ENCODE measurements at regions not wholly inside any gene's neighbourhood (a gene's known extent, or its start where the extent isn't known, plus 50 kb on each side); places are given as distances from the start of the nearest gene placed in this dataset.
"Not testable (repeated sequence)": the region's sequence is repeated elsewhere in the genome, so short reads cannot be mapped to it uniquely, and the experiment has no call there.

DNA sequence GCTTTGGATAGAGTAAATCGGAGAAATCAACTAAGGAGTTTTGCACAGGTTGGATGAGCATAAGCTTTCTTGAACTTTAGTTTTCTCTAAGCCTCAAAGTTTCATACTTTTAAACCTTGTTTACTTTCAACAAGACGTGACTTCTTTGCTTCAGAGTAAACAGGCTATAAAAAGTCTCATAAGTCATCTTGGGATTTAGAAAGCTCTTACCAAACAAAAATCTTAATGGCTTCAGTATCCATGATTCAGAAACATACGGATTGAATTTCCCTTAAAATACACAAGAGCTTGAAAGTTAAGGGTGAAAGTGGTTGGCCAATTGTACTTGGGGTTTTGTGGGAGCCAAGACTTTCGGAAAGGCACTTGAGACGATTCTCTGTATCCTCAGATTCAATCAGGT, 270.9 kb upstream of the ANKH start:
- ATAC-seq (no peak), DNase-seq (no peak)
- intact Hi-C loops (cut with DNase I, micrococcal nuclease), result no loop called here

GRCh38 chr5:15137414-15137813, 265.8 kb upstream of the ANKH start:
- intact Hi-C loops (cut with DNase I, micrococcal nuclease), result no loop called here
- no peak for ATAC-seq

DNA sequence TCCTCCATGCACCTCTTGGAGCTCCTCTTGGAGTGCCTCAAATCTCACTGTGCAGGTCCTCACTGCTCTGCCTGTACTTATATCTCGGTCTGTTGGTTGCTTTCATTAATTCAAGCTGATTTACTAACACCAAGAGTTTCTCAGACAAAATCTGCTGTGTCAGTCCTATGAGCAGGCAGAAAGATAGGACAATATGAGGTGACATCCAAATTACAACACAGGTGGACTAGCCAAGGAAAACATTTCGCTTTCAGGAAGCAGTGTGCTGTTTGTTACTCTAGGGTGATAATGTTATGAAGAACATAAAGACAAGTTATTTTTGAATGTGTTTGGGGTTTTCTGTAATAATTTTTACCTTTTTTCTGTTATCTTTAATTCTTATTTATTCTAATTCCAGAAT, 264.1 kb upstream of the ANKH start:
- no peak for DNase-seq
- intact Hi-C loops (cut with DNase I, micrococcal nuclease), result no loop called here
- ATAC-seq, result no peak

More at GRCh38 chr5:15137414-15137813, 265.8 kb upstream of the ANKH start:
- no peak for DNase-seq

DNA sequence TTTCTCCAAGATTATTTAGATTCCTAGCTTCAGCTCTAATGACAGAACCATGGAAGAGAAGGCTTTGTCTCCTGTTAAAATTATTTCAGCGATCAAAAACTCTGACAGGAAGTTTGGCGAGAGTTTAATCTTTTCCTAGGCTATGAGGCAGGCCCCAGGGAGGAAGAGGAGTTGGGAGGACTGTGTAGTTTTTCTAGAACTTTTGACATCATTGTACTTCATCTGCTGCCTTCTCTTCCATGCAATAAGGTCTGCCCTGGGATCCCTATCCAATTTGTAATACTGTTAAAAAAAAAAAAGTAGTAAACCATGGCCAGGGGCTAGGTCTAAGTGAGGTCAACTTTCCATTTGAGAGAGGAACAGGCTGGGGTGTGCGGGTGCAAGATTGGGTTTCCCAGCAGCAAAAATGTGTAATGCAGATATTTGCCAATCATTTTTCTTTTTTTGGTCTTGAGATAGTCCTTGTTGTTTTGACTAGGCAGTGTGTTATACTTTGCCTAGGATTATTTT, 261.9 kb upstream of the ANKH start:
- ATAC-seq, result no peak
- intact Hi-C loops (cut with DNase I, micrococcal nuclease), result no loop called here

GRCh38 chr5:15132816-15133405, 261.3 kb upstream of the ANKH start:
- DNase-seq, result no peak
- intact Hi-C loops (cut with DNase I, micrococcal nuclease), result no loop called here
- no peak for ATAC-seq

More for the DNA sequence above, 261.9 kb upstream of the ANKH start:
- DNase-seq, result no peak

DNA sequence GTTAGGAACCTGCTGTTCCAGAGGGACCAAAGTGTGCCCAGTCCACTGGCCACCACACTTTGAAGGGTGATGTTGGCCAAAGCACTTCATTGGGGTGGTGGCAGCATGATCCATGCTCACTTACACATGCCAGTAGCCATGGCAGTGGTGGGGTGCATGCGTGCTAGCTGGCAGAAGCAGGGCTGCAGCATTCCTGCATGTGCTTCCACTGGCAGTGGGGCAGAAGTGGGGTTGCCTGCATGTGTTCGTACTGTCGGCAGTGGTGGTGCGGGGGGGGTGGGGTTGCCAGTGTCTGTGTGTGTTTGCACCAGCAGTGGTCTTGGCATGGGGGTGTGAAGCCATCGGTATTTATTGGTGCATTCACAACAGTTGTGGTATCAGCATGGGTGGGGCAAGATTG, 260.3 kb upstream of the ANKH start:
- ATAC-seq (no peak), DNase-seq (no peak)
- intact Hi-C loops (cut with DNase I, micrococcal nuclease), result no loop called here

- DNase-seq (no peak), ATAC-seq (no peak)
- intact Hi-C loops (cut with DNase I, micrococcal nuclease), result no loop called here
Observed at GRCh38 chr5:15124871-15125568, 253.4 kb upstream of the ANKH start.

DNA sequence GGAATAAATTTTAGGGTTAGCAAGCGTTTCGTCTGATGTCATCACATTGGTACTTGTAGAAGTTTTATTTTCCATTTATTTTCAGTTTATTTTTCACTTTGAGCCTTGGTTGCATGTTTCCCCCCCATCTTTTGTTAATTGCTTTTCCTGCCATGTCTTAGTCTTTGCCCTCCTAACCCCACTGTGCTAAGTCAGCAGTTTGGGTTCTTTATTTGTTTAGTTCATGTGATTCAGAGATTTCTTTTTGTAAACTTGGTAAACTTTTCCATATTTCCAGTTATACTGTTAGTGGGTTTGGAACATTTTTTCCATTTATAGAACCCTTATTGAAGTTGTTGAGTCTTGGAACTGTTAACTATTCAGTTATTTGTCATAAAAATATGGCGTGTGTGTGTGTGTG, 252.9 kb upstream of the ANKH start:
- intact Hi-C loops (cut with DNase I, micrococcal nuclease), result no loop called here
- no peak for DNase-seq

GRCh38 chr5:15117688-15118087, 246.1 kb upstream of the ANKH start:
- intact Hi-C loops (cut with DNase I, micrococcal nuclease), result loop anchor here in 1 of 2 donors (10.0 kb wide), 1 partner anchor 707 kb away; no protein-coding TSS in a partner anchor
- no peak for ATAC-seq

More for the DNA sequence above, 252.9 kb upstream of the ANKH start:
- no peak for ATAC-seq

GRCh38 chr5:15116996-15117395, 245.4 kb upstream of the ANKH start:
- intact Hi-C loops (cut with DNase I, micrococcal nuclease), result loop anchor here in 1 of 2 donors (10.0 kb wide), 1 partner anchor 708 kb away; no protein-coding TSS in a partner anchor
- no peak for ATAC-seq
- no peak for DNase-seq

More at GRCh38 chr5:15117688-15118087, 246.1 kb upstream of the ANKH start:
- no peak for DNase-seq

DNA sequence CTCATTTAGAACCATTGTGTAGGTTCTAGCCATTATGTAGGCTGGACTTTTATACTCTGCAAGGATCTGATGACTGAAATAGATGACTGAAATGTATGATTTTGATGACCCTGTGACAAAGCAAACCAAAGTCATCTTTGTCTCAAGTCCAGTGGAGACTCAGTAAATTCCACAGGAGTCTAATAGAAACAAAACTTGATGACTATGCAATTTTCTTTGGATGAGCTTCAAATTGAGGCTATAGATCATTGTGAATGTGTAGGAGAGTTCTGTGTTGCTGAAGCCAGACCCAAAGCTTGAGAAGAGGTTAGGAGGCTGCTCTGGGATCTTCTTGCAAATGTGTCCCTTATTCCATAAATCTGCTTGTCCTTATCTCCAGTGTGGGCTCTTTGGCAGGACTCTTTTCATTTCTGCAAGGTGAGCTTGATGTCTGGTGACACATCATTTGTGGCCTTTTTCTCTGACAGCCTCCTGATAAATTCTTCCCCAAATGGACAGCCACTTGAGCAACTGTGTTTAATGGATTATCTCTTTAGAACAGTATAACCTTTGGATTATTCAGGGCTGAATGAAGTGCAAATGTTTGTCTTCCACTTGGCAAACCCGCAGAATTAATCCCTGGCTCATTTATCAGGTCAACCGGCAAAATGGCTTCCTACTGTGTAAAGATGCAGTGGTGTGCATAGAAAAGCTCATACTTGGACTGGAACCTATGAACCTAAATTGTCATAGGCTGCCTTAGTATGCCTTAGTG, 235.1 kb upstream of the ANKH start:
- intact Hi-C loops (cut with DNase I, micrococcal nuclease), result no loop called here
- ATAC-seq (no peak), DNase-seq (no peak)

DNA sequence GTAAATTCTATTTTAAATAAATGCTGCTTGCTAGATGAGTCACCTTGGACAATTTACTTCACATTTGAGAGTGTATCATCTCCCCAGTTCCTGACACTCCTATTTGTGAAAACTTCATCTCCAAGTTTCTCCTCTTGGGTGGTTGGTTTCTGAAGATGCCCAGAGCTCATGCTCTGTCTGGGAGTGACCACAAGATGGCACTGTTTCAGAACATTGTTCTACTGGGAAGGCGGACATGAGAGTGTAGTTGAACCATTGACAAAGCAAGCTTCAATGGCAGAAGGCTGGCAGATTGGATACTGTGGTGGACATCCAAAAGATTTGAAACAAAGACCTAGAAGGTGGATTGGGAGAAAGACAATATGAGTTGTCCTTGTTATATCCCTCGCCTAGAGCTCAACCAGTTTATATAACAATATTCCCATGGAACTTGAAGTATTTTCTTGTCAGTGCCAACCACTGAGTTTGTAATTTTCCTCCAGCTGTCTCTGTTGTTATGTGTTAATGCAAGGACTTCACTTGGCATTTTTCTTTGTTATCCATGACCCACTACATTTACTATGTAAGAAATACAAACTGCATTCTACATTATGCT, 234.3 kb upstream of the ANKH start:
- intact Hi-C loops (cut with DNase I, micrococcal nuclease), result no loop called here
- DNase-seq (peak in 1 of 2 donors; percentile 22), ATAC-seq (peak; percentile 69)

- DNase-seq, result no peak
- ATAC-seq, result no peak
- intact Hi-C loops (cut with DNase I, micrococcal nuclease), result no loop called here
Observed at GRCh38 chr5:15103864-15104263, 232.3 kb upstream of the ANKH start.

DNA sequence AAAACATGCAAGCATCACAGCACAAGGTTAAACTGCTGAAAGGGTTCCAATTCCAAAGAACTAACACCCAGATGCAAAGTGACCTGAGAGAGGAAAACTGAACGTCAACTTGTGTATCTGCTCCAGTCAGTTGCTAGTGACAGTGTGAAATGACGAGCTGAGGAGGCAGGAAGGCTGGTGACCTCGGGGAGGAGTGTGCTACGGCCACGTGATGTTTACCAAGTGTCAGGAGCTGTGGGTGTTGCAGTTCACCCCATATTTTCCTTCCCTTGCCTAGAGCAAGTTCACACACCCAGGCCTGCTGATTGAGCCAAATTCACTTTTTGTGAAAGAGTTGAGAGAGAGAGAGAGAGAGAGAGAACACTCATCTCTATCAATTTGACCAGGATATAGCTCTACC, 231.6 kb upstream of the ANKH start:
- intact Hi-C loops (cut with DNase I, micrococcal nuclease), result no loop called here
- DNase-seq (no peak), ATAC-seq (no peak)

DNA sequence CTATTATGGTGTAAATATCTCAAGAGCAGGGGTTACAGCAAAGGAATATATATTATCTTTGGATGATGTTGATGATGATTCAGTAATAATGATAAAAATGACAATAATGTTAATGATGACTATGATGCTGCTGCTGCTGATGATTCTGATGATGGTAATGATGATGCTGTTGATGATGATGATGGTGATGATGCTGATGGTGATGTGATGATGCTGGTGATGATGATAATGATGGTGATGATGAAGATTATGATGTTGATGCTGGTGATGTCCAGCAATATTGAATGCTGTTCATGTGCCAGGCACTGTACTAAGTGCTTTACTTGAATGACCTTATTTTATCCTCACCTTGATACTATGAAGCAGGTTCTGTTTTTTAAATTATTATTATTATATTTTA, 226.0 kb upstream of the ANKH start:
- ATAC-seq (no peak), DNase-seq (no peak)
- intact Hi-C loops (cut with DNase I, micrococcal nuclease), result no loop called here

DNA sequence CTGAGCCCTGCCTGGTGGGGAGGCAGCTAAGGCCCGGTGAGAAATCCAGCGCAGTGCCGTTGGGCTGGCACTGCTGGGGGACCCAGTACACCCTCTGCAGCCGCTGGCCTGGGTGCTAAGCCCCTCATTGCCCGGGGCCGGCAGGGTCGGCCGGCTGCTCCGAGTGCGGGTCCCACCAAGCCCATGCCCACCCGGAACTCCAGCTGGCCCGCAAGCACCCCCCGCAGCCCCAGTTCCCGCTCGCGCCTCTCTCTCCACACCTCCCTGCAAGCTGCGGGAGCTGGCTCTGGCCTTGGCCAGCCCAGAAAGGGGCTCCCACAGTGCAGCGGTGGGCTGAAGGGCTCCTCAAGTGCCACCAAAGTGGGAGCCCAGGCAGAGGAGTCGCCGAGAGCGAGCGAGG, 225.1 kb upstream of the ANKH start:
- ATAC-seq; intact Hi-C loops (cut with DNase I, micrococcal nuclease); DNase-seq: not testable (repeated sequence)

DNA sequence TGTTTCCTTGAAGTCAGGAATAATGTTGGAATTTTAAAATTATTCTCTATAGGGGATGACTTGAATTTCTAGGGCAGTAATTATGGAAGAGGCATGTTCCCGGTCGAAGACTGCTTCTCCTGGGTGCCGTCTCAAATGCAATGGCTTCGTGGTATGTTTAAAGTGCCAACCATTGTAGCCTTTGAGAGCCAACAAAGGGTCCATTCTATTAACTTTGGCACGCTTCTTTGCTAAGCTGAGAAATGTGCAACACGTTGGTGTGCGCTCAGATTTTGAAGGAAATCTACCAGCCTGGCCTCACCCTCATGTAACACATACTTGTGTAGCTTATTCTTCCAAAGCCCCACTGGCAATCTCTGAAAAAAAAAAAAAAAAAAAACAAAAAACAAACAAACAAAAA, 221.2 kb upstream of the ANKH start:
- DNase-seq, result no peak
- no peak for ATAC-seq

DNA sequence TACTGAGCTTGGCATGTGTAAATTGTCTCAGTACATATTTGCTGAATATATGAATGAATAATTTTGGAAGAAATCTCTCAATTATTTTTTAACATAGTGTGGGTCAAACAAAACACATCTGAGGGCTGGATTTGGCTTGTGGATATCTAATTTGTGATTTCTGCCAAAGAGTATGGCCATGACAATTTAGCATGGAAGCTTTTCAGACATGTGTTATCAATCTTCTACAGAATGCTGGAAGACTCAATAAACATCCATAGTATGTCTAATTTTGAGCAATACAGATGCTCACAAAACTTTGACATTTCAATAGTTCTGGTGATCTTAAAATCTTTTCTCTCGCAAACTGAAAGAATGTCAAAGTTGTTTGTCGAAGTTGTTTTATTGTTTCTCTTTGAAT, 214.1 kb upstream of the ANKH start:
- DNase-seq (no peak), ATAC-seq (no peak)
- intact Hi-C loops (cut with DNase I, micrococcal nuclease), result no loop called here

More for the DNA sequence above, 221.2 kb upstream of the ANKH start:
- intact Hi-C loops (cut with DNase I, micrococcal nuclease), result no loop called here

DNA sequence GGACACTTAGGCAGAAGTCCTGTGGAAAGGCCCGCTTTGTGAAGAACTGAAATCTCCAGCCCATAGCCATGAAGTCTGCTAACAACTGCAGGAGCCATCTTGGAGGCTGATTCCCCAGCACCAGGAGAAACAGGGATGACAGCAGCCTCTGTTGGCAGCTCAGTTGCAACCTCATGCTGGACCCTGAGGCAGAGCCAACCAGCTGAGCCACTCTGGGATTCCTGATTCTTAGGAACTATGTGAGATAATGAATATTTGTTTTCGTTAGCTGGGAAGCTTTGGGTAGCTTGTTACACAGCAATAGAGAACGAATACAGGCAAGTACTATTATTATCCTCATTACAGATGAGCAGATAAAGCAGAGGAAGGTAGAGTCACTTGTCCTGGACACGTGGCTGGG, 210.5 kb upstream of the ANKH start:
- DNase-seq, result no peak
- ATAC-seq, result no peak
- intact Hi-C loops (cut with DNase I, micrococcal nuclease), result no loop called here
